ENCODE measurements at regions not wholly inside any gene's neighbourhood (a gene's known extent, or its start where the extent isn't known, plus 50 kb on each side); places are given as distances from the start of the nearest gene placed in this dataset.

DNA sequence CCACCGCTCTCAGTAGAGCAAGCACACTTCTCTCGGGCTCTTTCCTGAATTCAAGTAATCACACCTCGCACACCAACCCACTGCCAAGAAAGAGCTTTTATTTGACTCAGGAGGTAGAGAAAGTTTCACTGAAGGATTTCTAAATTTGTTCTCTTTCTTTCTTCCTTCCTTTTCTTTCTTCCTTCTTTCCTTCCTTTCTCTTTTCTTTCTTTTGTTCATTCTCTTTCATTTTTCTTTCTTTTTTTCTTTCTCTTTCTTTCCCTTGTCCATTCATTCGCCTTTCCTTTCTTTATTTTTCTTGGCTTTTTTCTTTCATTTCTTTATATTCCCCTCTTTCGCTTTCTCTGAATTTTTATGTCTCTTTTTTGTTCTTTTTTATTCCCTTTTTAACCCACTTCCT is 300.1 kb downstream of the ENC1 start:
- no peak for DNase-seq

DNA sequence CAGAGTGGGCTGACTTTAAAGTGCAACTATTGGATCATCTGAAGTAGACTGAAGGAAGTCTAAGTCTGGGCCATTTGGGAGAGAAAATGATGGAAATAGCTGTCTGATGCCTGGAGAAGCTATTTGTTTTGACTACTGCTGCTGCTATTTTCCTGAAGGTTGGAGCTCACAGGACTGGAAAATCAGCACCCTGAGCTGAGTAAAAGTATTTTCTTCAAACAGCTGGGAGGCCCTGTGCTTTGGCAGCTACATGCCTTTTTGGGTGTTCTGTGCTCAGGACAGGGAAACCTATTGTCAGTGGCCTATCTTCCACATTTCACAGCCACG is 302.6 kb downstream of the ENC1 start:
- no peak for DNase-seq

- no peak for DNase-seq
These were observed 303.1 kb downstream of the ENC1 start for GRCh38 chr5:74337254-74337983.

DNA sequence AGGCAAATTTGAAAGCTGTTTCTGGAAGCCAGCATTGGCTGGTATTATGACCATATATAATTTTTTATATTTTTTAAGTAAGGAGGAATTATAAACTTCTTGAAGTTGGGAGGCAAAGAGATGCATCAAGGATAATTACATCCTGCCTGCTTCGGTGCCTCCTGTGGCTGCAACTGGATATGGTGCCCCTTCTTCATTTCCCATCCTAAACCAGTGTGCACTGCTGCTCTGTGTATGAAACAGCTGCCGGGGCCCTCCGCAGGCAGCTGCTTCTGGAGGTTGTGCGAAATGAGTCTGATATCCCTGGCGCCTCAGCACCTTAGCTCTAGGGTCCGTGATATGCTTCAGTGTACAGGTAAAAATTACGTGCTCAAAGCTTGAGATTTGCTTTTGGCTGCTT is 304.2 kb downstream of the ENC1 start:
- DNase-seq, result no peak

- DNase-seq, result no peak
These were observed 305.7 kb downstream of the ENC1 start for GRCh38 chr5:74334762-74335384.

DNA sequence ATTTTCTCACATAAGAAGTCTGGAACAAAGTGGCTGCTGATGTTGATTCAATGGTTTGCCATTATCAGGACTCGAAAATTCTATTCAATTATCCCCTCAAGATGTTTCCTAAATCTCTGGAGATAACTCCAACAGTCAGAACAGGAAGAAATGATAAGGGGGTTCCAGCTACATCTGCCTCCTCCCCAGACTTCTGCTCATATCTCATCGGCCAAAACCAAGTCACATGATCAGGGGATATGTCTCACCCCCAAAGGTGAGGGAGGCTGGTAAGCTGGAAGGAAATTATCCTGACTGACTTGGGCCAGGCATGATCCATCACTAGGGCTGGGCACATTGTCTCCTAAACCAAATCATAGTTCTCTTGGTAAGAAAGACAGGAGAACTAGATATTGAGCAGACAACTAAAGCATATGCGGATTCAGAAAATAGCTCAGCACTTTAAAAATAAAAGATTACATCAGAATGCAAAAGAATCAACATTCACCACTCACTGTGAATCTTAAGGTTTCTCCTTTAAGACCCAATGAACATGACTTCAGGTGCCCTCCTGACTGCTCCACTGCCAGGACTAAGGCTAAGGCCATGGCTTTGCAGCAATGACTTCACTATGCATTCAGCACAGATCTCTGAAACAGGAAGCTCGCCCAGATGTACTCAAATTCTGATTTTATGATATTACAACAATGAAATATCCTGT is 306.3 kb downstream of the ENC1 start:
- no peak for DNase-seq

GRCh38 chr5:74333430-74333829 is 307.1 kb downstream of the ENC1 start:
- DNase-seq, result no peak

DNA sequence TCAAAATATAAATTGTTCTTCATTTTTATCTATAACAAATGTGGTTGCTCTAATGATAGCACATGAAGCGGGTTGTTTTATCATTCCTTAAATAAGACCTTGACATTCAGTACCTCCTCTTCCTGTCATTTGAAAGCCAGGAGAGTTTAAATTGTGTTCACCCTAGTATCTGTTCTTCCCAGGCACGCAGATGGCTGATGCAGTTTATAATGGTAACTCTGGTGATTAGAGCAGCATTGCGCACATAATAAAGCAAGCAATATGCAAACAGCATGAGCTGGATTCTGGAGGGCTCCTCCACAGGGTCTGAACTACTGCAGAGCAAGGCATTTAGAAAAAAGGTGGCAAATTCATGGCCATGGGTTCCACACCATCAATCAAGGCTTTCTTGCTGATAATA is 307.8 kb downstream of the ENC1 start:
- no peak for DNase-seq

DNA sequence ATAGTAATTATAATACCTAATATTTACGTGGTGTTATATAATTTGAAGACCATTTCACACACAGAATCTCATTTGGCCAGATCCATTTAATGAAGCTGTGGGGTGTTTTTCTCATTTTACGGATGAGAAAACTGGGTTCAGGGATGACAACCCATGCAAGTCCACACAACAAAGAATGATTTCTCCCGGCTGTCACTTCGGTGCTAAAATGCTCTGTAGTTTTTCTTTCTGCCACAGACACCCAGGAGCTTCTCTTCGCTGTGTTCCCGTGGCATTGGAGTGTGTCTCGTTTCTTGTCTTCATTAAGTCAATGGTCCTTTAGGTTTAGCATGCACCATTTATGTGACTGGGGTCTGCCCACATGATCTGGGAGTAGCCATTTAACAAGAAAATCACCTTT is 308.5 kb downstream of the ENC1 start:
- no peak for DNase-seq

GRCh38 chr5:74328221-74328630 is 312.3 kb downstream of the ENC1 start:
- DNase-seq, result no peak

GRCh38 chr5:74327339-74327685 is 313.2 kb downstream of the ENC1 start:
- DNase-seq, result no peak

GRCh38 chr5:74326571-74327338 is 313.8 kb downstream of the ENC1 start:
- peak; percentile 38 for DNase-seq

DNA sequence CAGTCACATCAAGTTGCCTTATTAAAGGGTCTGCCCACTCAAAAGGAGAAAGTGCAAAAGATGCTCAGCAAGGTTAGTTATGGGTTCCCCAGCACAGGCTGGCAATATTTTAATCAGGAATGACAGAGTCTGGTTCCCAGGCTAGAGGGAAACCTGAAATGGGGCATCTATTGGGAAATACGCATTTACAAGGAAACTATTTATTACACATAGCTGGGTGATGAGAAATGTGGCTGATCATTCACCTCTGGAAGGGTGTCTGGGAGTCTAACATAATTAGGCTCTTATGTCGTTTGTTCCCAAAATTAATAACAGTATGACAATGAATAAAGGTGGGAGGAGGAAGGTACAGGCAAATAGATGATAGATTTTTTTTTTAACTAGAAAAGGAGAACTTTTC is 314.7 kb downstream of the ENC1 start:
- no peak for DNase-seq

DNA sequence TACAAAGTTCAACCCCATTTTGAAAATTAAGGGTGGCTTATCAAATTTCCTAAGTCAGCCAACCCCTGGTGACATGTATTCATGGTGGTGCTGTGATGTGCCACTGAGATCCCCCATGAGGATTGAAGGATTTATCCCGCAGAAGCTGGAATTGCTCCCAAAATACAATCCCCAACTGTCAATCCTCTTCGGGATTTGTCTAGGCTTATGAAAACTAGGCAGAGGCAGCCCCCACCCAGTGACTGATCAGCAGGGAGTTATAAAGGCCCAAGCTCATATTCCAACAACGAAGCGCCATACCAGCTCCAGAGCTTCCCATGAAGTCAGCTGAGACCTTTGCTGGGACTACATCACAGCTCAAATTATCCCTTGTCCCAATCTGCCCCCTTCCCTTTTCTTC is 316.0 kb downstream of the ENC1 start:
- no peak for DNase-seq

DNA sequence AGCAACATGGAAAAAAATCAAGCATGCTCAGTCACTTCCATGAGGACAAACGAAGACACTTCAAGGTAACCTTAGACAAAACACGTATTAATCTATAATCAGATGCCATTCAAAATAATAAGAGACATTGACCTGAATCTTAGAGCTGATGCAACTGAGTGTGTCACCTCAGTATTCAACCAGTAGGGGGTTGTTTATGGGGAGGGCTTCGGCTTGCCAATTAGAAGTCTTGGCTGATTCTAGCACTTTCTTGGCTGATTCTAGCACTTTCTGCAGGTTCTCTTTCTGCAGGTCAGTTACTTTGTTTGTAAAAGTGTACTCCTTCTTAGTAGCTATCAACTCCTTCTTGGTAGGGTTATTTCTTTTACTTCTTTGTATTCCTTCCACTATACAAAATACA is 317.6 kb downstream of the ENC1 start:
- no peak for DNase-seq

DNA sequence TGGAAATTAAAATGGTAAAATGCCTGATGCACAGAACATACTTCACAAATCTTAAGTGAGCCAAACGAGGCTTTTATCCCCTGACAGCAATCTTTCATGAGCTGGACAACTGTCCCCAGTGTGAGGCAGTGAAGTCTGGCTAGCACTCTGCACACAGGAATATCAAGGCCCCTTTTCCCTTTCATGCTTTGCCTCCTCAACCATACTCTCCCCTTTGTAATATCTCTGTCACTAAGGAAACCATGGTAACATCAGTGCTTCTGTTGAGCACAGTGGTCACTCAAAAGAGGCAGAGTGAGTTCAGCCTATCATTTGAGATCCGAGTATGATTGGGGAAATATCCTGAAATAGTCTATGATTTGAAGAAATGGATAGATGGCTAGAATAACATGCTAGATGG is 318.3 kb downstream of the ENC1 start:
- no peak for DNase-seq

DNA sequence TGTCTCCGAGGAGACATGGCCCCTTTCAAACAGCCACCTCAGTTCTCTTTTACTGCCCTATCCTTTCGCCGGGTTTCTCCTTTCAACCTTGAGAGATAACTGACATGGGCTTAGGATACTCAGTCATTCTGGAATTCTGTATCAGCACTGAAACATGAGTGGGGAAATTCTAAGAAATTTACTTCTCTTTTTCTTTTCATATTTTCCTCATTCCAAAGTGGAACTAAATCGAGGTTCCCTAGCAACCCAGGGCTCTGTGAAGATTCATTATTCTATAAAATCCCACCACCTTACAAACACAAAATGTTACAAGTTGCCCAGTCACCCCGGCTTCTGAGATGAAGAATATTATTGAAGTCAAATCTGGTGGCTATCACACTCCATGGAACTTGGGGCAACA is 319.2 kb downstream of the ENC1 start:
- no peak for DNase-seq

DNA sequence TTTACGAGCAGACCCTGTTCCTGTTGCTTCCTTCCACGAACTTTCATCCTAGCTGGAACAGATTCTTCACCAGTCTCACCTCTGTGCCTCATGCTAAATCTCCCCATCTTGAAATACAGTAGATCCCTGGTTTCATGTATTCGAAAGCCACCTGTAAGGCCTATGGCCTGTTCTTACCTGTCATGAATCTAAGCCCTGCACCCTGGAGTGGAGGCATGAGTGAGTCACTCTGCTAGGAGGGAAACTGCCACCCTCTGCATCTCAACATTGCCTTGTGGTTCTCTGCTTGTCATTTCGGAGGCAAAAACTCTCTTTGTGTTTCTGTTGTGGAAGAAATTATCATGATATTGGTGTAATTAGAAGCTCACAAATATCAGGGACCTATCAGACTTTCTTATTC is 320.0 kb downstream of the ENC1 start:
- DNase-seq, result no peak

DNA sequence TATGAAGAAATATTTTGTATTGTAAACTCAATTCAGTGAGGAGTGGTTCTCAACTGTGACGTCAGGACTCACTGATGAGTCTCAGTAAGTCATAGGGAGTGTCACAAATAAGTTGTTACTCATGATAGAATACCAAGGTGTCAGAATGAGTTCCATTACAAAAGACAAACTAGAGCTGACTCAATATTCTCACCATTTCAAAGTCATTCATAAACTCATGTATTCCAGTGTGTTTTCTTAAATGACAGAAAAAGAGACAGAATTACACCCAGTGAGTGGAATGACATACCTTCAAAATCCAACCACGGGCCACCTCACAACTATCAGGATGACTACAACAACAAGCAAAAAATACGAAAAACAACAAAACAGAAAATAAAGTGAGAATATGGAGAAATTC is 321.5 kb downstream of the ENC1 start:
- DNase-seq, result no peak

GRCh38 chr5:74316064-74316603 is 324.4 kb downstream of the ENC1 start:
- DNase-seq, result no peak

DNA sequence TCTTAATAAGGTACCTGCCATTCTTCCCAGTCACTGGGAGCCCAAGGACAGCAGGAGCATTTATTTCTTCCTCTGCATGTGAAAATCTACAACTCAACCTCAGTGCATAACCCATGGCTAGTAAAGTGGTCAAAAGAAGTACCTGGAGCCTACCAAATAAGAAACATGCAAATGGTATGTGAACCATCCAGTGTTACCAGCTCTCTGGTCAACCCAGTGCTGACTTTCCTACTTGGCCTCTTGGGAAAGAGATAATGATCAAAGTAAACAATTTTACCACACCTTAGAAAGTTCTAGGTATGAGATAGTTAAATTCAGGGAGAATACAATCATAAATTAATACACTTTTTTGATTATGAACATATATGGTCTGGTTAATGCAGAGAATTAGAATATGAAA is 325.6 kb downstream of the ENC1 start:
- DNase-seq, result no peak

DNA sequence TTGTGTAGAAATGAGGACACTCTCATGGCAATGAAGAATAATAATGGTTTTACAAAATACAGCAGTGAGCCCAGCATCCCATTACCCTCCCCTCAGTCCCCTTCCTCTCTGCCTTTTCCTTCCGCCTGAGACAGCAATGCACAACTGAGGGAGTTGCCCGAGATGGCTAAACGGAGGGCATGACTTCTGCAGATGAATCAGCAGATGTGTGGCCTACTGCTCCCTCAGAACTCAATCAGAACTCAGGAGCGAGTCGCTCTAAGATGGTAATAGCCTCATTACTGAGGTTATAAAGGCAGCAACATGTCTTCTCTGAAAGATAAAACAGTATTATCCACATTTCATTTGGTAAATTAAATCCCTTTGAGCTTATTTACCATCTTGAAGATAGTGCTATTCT is 326.6 kb downstream of the ENC1 start:
- no peak for DNase-seq

DNA sequence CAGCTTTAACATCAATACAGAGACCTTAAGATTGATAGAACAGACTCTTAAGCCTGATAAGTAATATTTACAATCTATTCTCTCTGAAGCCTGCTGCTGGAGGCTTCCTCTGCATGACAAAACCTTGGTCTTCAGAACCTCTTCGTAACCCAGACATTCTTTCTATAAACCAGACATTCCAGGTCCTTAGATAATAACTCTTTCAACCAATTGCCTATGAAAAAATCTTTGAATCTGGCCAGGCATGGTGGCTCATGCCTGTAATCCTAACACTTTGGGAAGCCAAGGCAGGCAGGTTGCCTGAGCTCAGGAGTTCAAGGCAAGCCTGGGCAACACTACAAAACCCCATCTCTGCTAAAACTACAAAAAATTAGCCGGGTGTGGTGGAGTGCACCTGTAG is 327.8 kb downstream of the ENC1 start:
- no peak for DNase-seq

DNA sequence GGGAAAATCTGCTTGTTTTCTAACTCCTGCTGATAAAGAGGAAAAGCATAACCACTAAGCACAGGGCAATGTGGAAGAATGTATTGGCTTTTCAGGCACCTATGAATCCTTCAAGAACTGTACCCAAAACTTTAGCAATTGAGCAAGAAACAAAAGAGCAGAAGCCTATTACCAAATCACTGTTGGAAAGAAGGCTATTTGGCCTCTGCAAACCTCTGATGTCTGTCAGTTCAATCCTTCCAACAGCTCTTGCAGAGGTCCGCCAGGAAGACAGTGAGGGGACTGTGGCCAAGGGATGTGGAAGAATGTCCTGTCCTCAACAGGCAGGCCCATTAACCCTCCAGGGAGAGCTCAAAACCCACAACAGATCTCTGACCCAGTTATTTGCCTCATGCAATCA is 328.6 kb downstream of the ENC1 start:
- DNase-seq, result no peak
